GM04503 (cell line): ENCODE measurements at regions not wholly inside any gene's neighbourhood (a gene's known extent, or its start where the extent isn't known, plus 50 kb on each side); places are given as distances from the start of the nearest gene placed in this dataset.
"Not testable (repeated sequence)": the region's sequence is repeated elsewhere in the genome, so short reads cannot be mapped to it uniquely, and the experiment has no call there.

Experiments
- DNase-seq: peaks from one replicate; pipeline ENCODE4 v3.0.0-alpha.2; 2012; ENCODE audit warnings: low read depth

DNA sequence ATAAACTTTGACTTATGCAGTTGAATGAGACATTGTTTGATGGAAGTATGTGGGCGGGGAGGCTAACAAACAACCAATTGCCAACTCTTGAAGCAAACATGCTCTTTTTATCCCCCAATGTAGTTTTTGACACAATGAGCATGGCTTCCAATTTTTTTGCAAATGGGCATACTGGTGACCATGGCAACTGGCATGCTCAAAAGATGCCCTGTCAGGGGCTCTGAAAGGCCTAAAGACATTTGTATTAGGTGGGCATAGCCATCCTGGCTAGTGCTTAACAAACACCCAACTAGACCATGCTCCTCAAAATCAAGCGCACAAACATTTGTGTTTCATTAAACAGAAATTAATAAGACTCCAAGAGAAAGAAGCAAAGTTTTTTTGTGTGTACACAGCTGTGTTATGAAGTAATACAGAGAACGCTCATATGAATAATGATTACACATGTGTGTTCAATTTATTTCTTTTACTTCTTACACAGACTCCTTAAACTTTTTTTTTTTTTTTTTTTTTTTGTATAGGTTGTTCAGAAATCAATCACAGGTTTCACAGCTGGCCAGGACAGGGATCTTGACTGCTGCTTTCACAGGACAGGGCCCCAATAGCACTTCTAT is 95.6 kb downstream of the DLEU7 start:
- no peak for DNase-seq

DNA sequence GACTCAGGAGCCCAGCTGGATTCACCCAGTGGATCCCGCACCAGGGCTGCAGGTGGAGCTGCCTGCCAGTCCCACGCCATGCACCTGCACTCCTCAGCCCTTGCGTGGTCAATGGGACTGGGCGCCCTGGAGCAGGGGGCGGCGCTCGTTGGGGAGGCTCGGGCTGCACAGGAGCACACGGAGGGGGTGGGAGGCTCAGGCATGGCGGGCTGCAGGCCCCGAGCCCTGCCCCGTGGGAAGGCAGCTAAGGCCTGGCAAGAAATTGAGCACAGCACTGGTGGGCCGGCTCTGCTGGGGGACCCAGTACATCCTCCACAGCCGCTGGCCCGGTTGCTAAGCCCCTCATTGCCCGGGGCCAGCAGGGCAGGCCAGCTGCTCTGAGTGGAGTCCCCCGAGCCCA is 90.3 kb downstream of the DLEU7 start:
- not testable (repeated sequence) for DNase-seq

DNA sequence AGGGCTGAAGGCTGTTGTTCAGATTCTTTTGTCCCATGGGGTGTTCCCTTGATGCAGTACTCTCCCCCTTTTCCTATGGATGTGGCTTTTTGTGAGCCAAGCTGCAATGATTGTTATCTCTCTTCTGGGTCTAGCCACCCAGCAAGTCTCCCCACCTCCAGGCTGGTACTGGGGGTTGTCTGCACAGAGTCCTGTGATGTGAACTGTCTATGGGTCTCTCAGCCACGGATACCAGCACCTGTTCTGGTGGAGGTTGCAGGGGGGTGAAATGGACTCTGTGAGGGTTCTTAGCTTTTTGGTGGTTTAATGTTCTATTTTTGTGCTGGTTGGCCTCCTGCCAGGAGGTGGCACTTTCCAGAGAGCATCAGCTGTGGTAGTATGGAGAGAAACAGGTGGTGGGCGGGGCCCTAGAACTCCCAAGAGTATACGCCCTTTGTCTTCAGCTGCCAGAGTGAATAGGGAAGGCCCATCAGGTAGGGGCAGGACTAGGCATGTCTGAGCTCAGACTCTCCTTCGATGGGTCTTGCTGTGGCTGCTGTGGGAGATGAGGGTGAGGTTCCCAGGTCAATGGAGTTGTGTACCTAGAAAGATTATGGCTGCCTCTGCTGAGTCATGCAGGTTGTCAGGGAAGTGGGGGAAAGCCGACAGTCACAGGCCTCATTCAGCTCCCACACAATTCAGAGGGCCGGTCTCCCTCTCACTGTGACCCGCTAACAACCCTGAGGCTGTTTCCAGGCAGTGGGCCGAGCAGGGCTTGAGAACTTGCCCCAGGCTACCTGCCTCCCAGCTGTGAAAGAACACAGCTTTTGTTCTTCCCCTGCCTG is 87.4 kb downstream of the DLEU7 start:
- not testable (repeated sequence) for DNase-seq

DNA sequence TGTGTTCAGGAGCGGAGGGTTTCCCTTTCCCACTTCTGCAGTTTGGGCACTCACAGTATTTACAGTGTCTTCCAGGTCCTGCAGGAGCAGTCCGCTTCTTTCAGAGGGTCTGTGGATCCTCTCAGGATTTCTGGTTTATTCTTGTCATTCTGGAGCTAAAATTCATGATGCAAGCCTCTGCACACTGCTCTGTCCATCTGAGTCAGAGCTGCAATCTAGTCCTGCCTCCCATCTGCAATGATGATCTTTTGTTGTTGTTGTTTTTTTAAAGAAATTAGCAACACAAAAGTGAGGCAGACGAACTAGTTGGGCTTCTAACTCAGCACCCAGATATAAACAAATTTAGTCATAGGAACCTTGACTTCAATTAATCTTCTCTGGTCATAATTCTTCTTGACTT is 86.5 kb downstream of the DLEU7 start:
- no peak for DNase-seq

GRCh38 chr13:50758796-50759195 is 84.7 kb downstream of the DLEU7 start:
- no peak for DNase-seq

DNA sequence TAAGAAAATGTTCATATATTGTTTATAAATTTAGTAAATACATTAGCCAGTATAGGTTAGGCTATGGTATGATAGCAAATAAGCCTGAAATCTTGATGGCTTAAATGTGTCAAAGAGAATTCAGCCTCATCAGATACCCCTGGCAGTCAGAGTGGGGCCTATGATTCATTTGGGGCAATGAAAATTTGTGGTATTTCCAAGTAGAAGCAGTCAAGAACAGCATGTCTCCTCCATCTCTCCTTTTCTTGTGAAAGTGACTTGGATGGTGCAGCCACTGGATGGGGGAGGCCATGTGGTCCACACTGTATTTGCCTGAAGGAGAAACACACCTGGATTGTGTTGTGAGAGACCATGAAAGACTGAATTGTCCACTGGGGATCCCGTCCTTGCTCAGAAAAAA is 82.7 kb downstream of the DLEU7 start:
- no peak for DNase-seq

GRCh38 chr13:50761406-50761805 is 82.1 kb downstream of the DLEU7 start:
- no peak for DNase-seq

DNA sequence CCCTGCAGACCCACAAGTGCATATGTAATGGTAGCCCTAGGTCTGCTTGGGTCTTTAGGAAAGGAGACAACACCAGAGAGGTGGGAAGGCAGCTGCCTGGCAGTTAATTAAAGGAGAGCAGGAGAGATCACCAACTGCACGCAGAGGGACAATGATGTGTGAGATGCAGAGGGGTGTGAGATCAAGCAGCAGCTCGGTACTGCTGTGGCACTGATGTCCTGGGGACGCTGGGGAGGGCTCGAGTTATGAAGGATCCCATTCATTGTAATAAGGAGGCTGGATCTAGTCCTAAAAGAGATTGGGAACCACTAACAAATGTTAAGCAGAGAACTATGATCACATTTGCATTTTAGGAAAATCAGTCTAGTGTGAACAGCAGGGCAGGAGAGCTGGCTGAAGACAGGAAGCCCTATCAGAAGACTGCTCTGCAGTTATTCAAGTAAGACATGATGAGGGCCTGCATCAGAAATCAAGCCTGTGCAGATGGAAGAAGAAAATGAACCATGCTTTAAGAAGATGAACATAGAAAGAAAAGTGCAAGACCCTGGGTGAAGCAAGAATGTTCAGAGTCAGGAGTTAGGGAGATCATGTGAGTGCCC is 80.4 kb downstream of the DLEU7 start:
- no peak for DNase-seq

GRCh38 chr13:50766013-50766412 is 77.5 kb downstream of the DLEU7 start:
- no peak for DNase-seq

DNA sequence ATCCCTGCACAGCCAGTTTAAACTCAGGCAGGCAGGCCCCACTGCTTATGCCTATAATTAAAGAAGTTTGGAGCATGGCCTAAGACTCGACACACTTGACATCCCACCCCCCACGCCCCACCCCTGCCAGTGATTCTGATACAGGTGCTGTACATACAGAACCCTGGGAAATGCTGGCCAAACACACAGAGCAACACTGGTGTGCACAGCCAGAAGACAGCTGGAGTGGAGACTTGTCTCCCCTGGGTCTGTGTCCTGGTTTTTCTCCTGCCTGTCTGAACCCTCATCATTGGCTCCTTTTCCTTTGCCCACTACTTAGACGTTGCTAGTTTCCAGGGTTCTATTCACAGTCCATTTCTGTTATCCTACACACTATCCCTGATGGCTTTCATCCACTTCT is 76.8 kb downstream of the DLEU7 start:
- DNase-seq = no peak

DNA sequence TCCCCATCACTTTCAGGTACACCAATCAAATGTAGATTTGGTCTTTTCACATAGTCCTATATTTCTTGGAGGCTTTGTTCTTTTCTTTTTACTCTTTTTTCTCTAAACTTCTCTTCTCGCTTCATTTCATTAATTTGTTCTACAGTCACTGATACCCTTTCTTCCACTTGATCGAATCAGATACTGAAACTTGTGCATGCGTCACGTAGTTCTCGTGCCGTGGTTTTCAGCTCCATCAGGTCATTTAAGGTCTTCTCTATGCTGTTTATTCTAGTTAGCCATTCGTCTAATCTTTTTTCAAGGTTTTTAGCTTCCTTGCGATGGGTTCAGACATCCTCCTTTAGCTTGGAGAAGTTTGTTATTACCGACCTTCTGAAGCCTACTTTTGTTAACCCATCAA is 70.6 kb downstream of the DLEU7 start:
- DNase-seq = not testable (repeated sequence)
